ENCODE measurements at regions not wholly inside any gene's neighbourhood (a gene's known extent, or its start where the extent isn't known, plus 50 kb on each side); places are given as distances from the start of the nearest gene placed in this dataset.
"Not testable (repeated sequence)": the region's sequence is repeated elsewhere in the genome, so short reads cannot be mapped to it uniquely, and the experiment has no call there.

- H3K27ac ChIP-seq; H3K4me3 ChIP-seq; H3K27me3 ChIP-seq; DNase-seq (ENCODE audit: low spot score in 2 of 2); H3K4me1 ChIP-seq; H3K36me3 ChIP-seq; H3K9me3 ChIP-seq: not testable (repeated sequence)
- 94% methylated on average over 11 of the region's 11 CpGs for WGBS
These were observed 217.2 kb upstream of the FRG2C start for GRCh38 chr3:75446948-75447347.

GRCh38 chr3:75453328-75453727 lies 210.8 kb upstream of the FRG2C start:
- WGBS, result 29% methylated on average over 10 of the region's 11 CpGs
- H3K27ac ChIP-seq, H3K4me3 ChIP-seq: not testable (repeated sequence)

GRCh38 chr3:75453839-75454238 lies 210.3 kb upstream of the FRG2C start:
- not testable (repeated sequence) for DNase-seq (ENCODE audit: low spot score in 2 of 2); H3K4me1 ChIP-seq
- 84% methylated on average over 1 of the region's 1 CpG for WGBS

More at GRCh38 chr3:75453328-75453727, 210.8 kb upstream of the FRG2C start:
- not testable (repeated sequence) for H3K27me3 ChIP-seq; H3K4me1 ChIP-seq; H3K9me3 ChIP-seq; H3K36me3 ChIP-seq; DNase-seq (ENCODE audit: low spot score in 2 of 2)

GRCh38 chr3:75474530-75474929 lies 189.6 kb upstream of the FRG2C start:
- H3K36me3 ChIP-seq; H3K4me3 ChIP-seq; H3K9me3 ChIP-seq; H3K27me3 ChIP-seq; H3K27ac ChIP-seq; DNase-seq (ENCODE audit: low spot score in 2 of 2); H3K4me1 ChIP-seq: not testable (repeated sequence)
- 84% methylated on average over 4 of the region's 4 CpGs for WGBS

More at GRCh38 chr3:75453839-75454238, 210.3 kb upstream of the FRG2C start:
- not testable (repeated sequence) for H3K27me3 ChIP-seq, H3K27ac ChIP-seq, H3K9me3 ChIP-seq, H3K36me3 ChIP-seq, H3K4me3 ChIP-seq

GRCh38 chr3:75496600-75496999 lies 167.5 kb upstream of the FRG2C start:
- WGBS, result 83% methylated on average over 2 of the region's 2 CpGs
- not testable (repeated sequence) for H3K4me1 ChIP-seq; H3K27ac ChIP-seq; DNase-seq (ENCODE audit: low spot score in 2 of 2); H3K4me3 ChIP-seq; H3K36me3 ChIP-seq; H3K27me3 ChIP-seq; H3K9me3 ChIP-seq

- H3K4me3 ChIP-seq; H3K36me3 ChIP-seq; H3K27me3 ChIP-seq; DNase-seq (ENCODE audit: low spot score in 2 of 2); H3K27ac ChIP-seq; H3K4me1 ChIP-seq; H3K9me3 ChIP-seq: not testable (repeated sequence)
- 85% methylated on average over 4 of the region's 4 CpGs for WGBS
These were observed 163.8 kb upstream of the FRG2C start for GRCh38 chr3:75500357-75500756.

GRCh38 chr3:75502171-75502570 lies 162.0 kb upstream of the FRG2C start:
- not testable (repeated sequence) for H3K4me1 ChIP-seq; DNase-seq (ENCODE audit: low spot score in 2 of 2); H3K27me3 ChIP-seq; H3K9me3 ChIP-seq; H3K27ac ChIP-seq; H3K4me3 ChIP-seq; H3K36me3 ChIP-seq
- 66% methylated on average over 9 of the region's 9 CpGs for WGBS

GRCh38 chr3:75502769-75503756 lies 161.1 kb upstream of the FRG2C start:
- not testable (repeated sequence) for H3K4me1 ChIP-seq; H3K36me3 ChIP-seq; H3K27ac ChIP-seq; DNase-seq (ENCODE audit: low spot score in 2 of 2); H3K27me3 ChIP-seq; H3K9me3 ChIP-seq
- WGBS, result 56% methylated on average over 18 of the region's 18 CpGs
- peak overlapping the region; percentile 24 for H3K4me3 ChIP-seq

GRCh38 chr3:75506603-75507002 lies 157.5 kb upstream of the FRG2C start:
- no peaks in the 10 kb centered on the region for H3K4me1 ChIP-seq
- WGBS, result 95% methylated on average over 21 of the region's 21 CpGs

GRCh38 chr3:75507956-75508355 lies 156.2 kb upstream of the FRG2C start:
- not testable (repeated sequence) for H3K27me3 ChIP-seq; H3K36me3 ChIP-seq; H3K4me3 ChIP-seq; H3K27ac ChIP-seq; DNase-seq (ENCODE audit: low spot score in 2 of 2); H3K4me1 ChIP-seq
- H3K9me3 ChIP-seq, result peaks cover 22% of the 10 kb centered on the region
- WGBS, result 96% methylated on average over 2 of the region's 2 CpGs

More at GRCh38 chr3:75506603-75507002, 157.5 kb upstream of the FRG2C start:
- Histone ChIP-seq H3K27me3 (no peaks in the 10 kb centered on the region), H3K4me3 (no peak overlapping the region), H3K27ac (no peak overlapping the region), H3K36me3 (no peaks in the 10 kb centered on the region), H3K9me3 (peaks cover 15% of the 10 kb centered on the region)
- TF ChIP-seq POLR2AphosphoS5 (IDR thresholded peaks at IDR 0.05) (no peak), EP300 (IDR thresholded peaks at IDR 0.05) (no peak), POLR2A (IDR thresholded peaks at IDR 0.05) (no peak), CTCF (IDR thresholded peaks at IDR 0.05) (no peak)
- DNase-seq (ENCODE audit: low spot score in 2 of 2), result no peak

- not testable (repeated sequence) for H3K27me3 ChIP-seq; H3K4me3 ChIP-seq; H3K27ac ChIP-seq; DNase-seq (ENCODE audit: low spot score in 2 of 2); H3K4me1 ChIP-seq; H3K36me3 ChIP-seq; H3K9me3 ChIP-seq
These were observed 136.5 kb upstream of the FRG2C start for GRCh38 chr3:75527657-75528056.

- H3K27me3 ChIP-seq; H3K36me3 ChIP-seq; H3K27ac ChIP-seq; H3K9me3 ChIP-seq; H3K4me1 ChIP-seq; H3K4me3 ChIP-seq; DNase-seq (ENCODE audit: low spot score in 2 of 2): not testable (repeated sequence)
- 53% methylated on average over 11 of the region's 11 CpGs for WGBS
These were observed 112.0 kb upstream of the FRG2C start for GRCh38 chr3:75552095-75552494.

- H3K27me3 ChIP-seq; H3K9me3 ChIP-seq; H3K4me1 ChIP-seq; DNase-seq (ENCODE audit: low spot score in 2 of 2); H3K27ac ChIP-seq; H3K4me3 ChIP-seq; H3K36me3 ChIP-seq: not testable (repeated sequence)
- 87% methylated on average over 3 of the region's 3 CpGs for WGBS
These were observed 99.7 kb upstream of the FRG2C start for GRCh38 chr3:75564427-75564826.

Measured in suprapubic skin (tissue), 4 donors.